NCI-H1048 (cell line): ENCODE measurements at regions not wholly inside any gene's neighbourhood (a gene's known extent, or its start where the extent isn't known, plus 50 kb on each side); places are given as distances from the start of the nearest gene placed in this dataset.
"Not testable (repeated sequence)": the region's sequence is repeated elsewhere in the genome, so short reads cannot be mapped to it uniquely, and the experiment has no call there.

Source experiments
- DNase-seq: peaks from one replicate; lab custom pipeline; 2025; lab: John Stamatoyannopoulos, UW

DNA sequence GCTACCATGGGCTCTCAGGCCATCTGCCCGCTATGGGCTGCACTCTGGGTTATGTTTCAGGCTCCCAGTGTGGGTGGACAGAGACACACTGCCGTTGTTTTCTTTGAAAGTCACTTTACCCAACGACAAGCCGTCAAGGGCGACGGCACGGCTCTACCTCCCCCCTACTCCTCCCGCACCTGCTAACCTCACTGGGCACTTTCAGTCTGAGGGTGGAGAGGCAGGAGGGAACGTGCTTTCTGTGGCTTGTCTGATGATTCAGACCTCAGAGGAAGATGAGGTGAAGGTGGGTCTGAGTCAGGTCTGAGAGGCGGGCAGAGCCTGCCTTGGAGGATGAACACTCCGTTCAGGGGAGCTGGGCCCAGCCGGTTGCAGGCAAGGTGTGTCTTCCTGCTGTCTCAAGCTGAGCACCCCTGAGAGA lies 147.6 kb upstream of the HDAC4 start:
- no peak for DNase-seq

DNA sequence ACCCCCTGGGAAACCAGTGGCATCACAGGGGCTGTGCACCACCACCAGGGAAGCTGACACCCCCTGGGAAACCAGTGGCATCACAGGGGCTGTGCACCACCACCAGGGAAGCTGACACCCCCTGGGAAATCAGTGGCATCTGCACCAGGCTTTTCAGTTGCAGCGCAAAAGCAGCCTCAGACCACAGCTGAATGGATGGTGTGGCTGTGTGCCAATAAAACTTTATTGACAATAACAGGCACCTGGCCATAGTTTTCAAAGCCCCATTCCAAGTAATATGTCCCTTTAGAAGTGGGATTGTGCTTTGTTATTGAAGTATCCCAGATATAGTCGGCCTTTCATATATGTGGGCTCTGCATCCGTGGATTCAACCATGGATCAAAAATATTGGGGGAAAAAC lies 146.3 kb upstream of the HDAC4 start:
- DNase-seq = not testable (repeated sequence)

DNA sequence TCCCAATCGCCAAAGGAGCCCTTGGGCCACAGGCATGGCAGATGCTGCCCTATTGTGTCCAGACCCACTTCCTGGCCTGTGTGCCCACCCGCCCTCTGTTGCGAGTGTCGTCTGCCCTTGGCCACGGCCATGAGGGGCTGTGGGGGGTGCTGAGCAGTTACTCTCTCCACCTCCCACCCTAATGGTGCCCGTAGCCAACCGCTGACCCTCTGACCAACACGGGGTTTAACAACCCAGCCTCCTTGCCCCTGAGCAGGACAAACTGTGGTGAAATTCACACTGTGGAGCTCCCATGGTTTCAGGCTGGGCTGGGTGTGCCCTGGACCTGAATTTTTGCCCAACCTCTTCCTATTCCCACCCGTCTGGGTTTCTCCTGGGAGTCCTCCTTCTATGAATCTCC lies 145.7 kb upstream of the HDAC4 start:
- no peak for DNase-seq

DNA sequence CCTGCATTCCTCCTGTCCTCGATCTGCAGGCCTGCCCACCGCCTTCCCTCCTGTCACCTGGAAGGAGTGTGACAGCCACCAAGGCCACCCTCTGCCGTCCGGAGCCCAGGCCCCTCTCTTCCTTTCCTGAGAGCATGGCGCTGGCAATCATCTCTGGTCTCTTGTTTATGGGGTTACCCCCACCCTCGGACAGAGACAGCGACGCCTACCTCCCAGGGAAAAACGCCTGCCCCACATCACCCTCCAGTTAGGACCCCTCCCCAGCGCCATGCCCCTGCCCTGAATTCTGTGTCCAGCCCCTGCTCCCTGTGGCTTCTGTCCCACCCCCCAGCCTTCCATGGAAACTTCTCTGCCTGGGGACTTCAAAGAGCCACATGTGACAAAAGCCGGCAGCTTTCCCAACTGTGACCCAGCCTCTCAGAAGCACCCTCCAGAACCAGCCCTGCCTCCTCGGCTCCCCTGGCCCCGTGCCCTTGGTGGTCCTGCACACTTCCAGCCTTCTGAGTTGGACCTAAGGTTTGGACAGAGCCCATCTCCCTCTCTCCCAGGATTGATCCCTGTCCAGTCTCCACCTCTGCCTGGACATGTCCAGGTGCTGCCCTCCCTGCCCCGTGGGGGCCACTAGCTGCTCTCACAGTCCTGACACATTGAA lies 145.0 kb upstream of the HDAC4 start:
- DNase-seq = no peak

DNA sequence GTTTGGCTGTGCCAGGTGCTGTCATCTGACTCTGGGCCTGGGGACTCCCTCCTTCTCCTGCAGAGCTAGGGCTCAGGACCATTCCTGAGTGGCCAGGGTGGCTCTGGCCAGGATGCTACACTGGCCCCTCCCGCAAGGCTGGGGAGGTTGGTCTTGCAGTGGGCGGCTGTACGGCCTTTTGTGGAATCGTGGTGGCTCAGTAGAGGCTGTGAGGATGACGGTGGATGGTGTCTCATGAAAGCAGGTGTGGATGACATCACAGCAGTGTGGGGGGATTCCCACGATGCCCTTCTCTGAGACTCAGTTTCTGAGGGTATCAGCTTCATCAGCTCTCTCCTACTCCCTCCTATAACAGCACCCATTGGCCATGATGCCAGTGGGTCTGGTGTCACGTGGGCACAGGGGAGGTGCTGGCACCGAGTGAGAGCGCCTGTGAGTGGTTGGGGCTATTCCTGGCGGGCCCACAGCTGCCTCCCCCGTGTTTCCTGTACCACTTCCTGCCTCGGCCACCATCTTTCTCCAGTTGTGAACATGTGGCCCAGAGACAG lies 144.2 kb upstream of the HDAC4 start:
- DNase-seq = no peak

DNA sequence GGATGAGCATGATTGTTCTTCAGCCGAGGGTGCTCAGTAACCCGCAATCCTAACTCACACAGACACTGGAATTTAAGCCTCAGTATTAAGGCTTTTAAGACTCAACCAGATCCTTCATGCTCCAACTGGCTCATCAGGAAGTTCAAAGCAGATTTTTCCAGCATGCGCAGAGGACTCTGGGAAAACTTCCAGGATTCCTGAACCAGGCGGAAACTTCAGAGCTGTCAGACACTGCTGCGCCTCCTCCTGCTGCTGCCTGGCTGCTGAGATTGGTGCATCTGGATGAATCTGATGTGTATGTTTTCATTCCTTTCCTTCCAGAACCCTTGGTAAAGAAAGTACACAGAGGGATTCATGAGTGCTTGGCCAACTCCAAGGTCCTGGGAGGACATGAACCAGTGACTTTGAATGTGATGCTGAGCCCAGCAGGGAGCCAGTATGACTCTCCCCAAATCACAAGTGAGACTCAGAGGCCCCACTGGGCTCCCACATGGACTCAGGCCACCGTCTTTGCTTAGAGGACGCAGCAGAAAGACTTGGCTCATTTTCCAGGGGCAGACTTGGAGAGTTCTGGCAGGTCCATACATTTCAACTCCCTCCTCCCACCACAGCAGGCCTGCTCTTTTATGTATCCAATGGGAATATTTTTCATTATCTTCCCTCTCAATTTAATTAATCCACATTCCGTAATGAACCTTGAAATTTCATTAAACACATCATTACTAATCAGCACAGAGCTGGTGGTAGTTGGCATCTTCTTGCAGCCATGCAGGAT lies 143.5 kb upstream of the HDAC4 start:
- no peak for DNase-seq

DNA sequence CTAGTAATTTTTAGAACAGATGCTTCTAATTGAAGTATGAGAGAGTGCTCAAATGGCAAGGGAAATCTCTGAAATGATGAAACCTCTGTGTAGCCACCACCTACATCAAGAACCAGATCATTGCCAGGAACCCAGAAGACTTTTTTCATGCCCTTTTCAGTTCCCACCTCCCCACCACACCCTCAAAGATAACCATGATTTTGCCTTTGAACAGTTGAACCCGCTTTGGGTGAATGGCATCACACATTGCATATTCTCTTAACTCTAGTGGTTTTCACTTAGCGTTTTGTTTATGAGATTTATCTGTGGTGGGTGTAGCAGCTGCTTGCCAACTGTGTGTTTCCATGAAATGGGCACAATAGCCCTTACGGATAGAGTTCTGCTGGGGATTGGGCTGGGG lies 142.9 kb upstream of the HDAC4 start:
- DNase-seq = no peak

DNA sequence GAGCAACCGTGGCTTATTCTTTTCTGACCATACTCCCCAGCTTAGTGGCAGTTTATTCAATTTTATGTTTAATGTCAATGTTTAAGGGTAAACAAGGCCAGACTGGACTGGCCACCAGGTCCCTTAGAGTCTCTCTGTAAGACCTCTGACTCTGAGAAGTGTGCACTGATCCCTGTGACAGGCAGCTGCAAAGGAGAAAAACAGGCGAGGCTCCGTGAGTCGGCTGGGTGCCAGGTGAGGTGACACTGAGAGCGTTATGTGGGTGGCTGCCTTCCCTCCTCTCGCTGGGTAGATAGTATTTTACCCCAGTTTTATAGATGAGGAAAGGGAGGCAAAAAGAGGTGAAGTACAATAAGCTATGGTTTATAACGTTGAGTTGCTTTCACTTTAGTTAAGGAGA lies 139.4 kb upstream of the HDAC4 start:
- DNase-seq = no peak

DNA sequence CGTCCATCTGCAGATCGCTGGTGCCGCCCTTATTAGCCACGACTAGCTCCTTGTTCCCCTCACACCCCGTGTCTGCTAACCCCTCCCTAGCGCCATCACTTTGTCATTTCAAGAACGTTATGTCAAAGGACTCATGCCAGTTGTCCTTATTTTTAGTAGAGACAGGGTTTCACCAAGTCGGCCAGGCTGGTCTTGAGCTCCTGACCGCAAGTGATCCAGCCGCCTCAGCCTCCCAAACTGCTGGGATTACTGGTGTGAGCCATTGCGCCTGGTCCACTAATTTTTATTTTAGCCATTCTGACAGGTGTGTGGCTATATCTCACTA lies 138.9 kb upstream of the HDAC4 start:
- no peak for DNase-seq

DNA sequence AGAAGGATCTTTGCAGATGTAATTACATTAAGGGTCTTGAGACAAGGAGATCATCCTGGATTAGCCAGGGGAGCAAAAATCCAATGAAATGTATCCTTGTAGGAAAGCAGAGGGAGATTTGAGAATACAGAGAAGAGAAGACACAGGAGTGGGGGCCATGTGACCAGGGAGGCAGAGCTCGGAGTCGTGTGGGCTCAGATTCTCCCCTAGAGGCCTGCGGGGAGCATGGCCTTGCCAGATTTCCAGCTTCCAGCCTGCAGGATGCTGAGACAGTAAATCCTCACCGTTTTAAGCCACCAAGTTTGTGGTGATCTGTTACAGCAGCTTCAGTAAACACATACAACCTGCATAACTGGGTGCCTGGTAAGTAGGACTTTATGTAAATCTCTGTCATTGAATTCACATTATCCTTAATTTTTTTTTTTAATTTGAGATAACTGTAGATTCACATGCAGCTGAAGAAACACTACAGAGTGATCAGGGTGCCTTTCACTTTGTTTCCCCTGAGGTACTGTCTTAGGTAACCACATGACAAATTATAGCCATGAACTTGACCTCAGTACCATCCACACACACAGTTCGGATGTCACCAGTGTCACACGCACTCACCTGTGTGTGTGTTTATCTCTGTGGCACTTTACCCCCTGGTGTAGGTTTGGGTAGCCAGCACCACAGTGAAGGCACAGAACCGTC lies 138.4 kb upstream of the HDAC4 start:
- DNase-seq = no peak

DNA sequence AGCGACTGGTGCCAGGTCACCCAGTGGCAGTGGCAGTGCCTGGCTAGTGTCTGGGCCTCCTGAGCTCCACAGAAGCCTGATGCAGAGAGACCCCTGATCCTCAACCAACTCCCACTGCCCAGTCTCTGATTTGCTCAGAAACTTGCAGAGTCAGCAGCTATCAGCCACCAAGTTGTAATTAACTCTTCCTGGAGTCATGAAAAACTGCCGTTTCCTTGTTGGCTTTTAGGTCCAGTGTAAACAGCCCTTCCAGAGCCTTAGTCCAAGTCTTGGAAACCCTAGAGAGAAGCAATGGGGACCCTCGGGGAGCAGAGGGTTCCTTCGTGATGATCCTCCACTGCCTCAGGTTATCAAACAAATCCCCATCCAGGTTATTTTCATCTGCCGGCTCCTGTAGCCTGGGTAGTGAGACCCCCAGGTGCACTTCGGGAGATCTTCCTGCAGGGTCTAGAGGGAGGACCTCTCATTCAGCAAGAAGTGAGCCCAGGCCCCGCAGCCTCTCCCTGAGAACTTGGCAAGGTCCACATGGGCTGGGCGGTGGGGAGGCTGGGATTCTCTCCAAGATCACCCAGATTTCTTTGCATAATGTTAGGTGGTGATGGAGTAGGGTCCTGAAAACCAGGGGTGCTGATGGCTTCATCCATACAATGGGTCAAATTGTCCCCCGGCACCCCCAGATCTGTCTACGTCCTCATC lies 137.7 kb upstream of the HDAC4 start:
- no peak for DNase-seq

DNA sequence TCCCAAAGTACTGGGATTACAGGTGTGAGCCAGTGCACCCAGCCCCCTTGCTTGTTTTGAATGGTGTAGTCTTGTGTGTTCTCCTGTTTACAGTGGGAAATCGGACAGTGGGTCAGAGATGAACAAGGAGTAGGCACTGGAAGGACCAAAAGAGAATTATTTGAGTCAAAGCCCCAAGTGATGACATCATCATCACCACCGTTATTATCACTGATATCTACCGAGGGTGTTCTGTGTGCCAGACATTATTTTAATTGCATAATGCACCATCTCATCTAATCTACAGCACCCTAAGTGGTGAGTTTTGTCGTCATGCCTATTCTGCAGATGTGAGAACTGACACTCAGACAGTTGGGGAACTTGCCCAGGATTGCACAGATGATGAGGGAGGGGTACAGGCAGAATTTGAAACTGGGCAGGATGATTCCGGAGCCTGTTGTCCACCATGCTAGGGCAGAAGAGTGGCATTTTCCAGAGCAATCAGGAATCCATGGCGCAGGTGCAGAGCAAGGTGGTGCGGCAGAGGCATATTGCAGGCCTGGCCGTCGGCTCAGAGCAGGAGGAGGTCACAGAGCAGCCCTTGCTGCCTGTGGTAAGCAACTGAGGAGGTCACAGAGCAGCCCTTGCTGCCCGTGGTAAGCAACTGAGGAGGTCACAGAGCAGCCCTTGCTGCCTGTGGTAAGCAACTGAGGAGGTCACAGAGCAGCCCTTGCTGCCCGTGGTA lies 137.0 kb upstream of the HDAC4 start:
- DNase-seq = no peak

DNA sequence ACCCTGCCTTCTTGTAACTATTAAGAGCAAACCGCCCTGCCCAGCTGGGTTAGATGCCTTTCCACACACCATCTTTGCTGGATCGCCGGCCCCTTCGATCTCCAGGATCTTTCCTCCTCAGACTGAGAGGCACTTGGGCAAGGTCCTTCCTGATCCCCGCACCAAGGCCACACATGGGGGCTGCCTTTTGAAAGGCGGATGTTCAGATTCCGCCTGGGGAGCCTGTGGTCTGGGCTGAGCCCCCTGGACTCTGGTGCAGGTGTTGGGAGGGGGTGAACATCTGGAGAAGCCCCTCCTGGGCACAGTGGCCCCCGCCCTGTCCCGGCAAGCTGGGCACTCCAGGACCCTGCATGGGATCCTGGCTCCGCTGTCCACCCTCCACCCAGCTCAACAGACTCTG lies 135.4 kb upstream of the HDAC4 start:
- no peak for DNase-seq

DNA sequence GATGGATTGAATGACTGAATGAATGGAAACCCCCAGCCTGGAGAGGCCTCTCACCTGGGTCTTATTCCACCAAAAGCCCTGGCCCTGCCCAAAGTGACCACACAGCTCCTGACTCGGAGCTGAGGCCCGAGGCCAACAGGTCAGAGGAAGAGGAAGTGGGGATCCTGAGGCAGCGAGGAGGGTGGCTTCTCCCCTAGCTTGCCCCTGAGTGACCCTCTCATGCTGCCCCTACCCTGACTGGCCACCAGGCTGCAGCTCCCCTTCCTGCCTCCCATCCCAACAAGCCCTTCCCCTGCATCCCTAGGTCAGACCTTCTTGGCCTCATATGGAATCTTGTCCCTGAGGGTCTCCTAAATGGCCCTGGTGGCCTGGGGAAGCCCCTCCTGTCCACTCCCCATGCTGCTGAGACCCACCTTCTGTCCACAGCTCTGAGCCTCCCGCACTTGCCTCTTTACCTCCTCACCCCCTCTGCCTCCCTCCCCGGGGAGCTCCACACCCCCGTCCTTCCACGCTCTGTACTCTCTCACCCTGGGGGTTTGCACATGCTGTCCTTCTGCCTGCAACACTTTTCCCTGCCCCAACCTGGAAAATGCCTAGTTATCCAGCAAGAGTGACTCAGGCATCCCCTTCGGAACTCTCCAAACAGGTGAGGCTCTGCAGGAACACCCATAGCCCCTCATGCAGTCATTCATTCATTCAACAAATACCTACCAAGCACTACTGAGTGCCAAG lies 134.8 kb upstream of the HDAC4 start:
- DNase-seq = no peak

DNA sequence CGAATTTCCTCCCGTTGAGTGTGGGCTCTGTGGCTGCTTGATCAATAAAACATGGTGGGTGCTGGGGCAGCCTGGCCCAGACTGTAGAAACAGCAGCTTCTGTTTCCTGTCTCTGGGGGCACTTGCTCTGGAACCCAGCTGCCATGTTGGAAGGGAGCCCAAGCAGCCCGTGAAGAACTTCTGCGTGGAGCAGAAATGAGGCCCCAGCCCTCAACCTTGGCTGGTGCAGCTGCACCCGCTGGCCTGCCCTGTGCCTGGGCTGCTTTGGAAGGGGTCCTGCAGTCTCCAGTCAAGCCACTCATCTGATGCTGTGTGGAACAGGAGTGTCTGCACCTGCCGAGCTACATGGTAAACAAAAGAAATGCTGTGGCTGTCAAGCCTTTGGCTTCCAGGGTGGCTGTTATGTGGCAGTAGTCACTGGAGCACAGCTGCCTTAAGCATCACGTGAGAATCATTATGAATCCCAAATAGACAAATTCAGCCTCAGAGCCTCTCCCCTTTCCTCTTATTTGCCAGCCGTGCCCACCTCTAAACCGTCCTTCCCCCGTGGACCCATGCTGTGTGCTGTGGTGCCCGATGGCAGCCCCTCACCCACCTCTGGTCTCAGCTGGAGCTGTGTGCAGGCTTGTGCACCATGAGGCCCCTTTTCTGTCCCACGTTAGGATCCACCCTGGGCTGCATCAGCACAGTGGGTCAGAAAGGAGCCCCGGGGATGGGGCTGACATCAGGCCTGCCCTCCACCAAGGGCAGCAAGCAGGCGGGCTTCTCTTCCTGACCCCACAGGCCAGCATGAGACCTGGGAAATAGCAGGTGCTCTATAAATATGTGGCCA lies 134.0 kb upstream of the HDAC4 start:
- DNase-seq = no peak

DNA sequence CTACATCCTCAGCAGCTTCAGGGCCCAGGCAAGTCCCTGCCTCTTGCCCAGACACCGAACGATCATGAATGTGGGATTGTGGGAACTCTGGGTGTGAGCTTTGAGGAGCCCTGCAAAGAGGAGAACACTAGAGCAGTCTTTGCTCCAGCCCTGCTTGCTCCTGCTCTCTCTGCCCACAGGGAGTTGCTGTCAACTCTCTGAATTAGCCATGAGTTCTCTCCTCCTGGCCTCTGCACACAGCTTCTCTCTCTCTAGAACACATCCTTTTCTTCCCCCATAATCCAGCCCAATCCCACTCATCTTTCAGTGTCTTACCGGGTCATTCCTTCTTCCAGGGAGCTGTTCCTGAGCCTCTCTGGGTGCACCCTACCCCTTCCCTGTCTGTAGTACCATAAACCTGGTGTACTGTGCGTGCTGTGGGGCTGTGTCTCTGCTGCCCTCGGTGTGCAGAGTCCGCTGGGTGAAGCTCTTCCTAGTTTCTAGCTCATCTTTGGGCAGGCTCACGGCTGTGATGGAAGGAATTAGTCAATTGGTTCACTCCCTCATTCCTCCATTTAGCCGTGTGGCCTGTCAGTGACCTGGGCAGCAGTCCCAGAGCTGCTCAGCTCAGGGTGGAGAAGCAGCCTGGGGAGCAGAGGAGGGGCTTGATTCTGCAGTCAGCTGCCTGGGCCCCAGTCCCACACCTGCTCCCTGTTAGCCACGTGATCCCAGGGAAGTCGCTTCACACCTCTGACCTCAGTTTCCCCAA lies 132.9 kb upstream of the HDAC4 start:
- DNase-seq = no peak

DNA sequence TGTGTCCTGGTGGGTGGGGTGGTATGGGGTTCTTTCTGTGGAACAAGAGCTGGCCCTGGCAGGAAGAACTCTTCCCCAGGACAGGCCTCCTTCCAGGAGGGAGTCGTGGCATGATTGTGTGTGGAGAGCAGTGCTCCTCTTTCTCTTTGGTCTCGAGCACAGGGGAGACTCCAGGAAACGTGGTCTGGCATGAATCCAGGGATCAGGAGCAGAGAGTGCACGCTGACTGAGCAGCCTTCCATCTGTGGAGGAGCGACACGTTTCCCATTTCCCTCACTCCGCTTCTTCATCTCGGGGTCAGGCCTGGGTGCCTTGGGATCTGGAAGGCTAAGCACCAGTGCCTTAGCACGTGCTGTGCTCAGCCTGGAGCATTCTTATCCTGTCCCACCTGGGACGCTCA lies 132.0 kb upstream of the HDAC4 start:
- DNase-seq = no peak

DNA sequence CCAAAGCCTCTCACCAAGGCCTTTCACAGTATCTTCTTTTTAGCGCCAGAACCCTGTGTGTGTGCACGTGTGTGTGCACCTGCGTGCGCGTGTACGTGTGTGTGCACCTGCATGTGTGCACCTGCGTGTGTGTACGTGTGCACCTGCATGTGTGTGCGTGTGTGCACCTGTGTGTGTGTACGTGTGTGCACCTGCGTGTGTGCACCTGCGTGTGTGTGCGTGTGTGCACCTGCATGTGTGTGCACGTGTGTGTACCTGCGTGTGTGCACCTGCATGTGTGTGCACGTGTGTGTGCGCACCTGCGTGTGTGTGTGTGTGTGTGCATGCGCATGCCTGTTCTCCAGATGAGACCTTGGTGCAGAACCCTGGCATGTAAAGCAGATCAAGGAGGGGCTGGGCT lies 131.4 kb upstream of the HDAC4 start:
- DNase-seq = no peak

DNA sequence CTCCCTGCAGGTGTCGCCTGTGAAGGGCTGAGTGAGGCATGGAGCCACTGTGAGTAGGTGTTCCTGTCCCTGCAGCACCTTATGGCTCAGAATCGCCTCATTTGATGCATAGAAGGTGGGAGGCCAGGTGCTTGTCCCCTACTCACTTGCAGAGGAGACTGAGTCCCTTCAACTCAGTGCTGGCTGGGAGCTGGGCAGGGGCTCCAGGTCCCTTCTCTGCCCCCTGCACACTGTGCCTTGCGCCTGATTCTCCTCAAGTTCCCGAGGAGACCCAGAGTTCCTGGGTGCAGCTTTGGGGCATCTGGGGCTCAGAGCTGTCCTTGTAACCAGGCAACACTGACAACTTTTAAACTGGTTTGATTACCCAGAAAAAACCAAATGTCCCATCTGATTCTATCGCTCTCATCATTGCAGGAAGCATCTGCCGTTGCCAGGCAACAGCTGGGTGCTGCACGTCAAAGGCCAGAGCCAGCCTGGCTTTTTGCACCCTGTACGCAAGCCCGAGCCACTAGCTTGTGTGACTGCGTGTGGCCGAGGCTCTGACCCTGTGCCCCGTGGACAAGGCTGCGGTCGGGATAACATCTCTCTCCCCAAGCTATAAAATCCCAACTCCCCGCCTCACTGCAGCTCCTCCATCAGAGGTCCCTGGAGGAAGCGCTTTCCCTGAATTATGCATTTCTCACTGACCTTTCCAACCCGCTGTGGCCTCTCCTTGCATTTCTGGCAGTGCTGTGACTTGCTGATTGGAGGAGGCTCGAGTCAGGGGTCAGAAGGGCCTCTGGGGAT lies 130.8 kb upstream of the HDAC4 start:
- no peak for DNase-seq
